GM18505 (cell line): ENCODE measurements at regions not wholly inside any gene's neighbourhood (a gene's known extent, or its start where the extent isn't known, plus 50 kb on each side); places are given as distances from the start of the nearest gene placed in this dataset.

ENCODE experiments used
- ATAC-seq: cut with Tn5 transposase; IDR thresholded peaks from one replicate; pipeline ENCODE4 v1.9.1; 2021; ENCODE audit not compliant: unreplicated experiment
- POLR2A ChIP-seq: IDR thresholded peaks from 4 replicates; pipeline ENCODE4 v1.6.1; 2011; ENCODE audit warnings: borderline replicate concordance; ENCODE audit not compliant: insufficient read depth, insufficient read length; ENCODE audit errors: extremely low read depth

DNA sequence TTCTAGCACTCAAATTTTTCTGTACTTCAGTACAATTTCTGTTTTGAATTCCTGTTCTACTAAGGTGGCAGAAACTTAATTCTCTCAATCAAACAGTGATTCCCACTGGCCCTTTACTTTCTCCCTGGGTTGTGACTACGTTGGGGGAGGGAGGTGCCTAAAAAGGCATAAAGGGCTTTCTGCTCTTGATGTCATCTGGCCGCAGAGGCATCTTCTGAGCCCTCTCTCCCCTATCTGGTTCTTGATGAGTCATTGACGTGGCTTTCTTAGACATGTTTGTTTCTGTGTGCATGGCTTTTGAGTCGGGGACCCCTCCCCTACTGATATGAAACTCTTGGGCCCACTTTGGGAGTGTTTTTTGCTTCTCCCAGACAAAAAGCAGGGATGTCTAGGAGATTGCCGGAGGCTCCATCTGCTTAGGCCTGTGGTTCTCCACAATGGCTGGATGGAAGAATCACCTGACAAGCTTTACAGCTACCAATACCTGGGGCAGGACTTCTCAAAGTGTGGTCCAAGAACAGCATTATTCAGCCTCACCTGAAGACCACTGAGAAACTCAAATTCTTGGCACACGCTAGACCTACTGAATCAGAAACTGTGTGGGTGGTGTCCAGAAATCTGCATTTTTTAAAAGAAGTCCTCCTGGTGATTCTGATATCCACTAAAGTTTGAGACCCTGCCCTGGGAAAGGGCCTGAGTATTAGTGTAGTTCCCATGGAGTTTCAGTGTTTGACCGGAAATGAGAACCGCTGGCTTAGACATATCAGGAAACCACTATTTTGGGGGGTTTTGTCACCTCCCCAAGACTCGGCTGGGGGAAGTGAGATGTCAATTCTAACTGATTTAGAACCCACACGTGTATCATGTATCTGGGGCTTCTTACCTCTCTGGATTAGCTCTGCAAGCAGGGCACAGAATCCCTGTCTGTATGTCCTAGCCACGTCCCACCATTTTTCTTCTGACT lies 395.7 kb upstream of the PDE3A start:
- ATAC-seq = no peak
- TF ChIP-seq POLR2A = no peak

DNA sequence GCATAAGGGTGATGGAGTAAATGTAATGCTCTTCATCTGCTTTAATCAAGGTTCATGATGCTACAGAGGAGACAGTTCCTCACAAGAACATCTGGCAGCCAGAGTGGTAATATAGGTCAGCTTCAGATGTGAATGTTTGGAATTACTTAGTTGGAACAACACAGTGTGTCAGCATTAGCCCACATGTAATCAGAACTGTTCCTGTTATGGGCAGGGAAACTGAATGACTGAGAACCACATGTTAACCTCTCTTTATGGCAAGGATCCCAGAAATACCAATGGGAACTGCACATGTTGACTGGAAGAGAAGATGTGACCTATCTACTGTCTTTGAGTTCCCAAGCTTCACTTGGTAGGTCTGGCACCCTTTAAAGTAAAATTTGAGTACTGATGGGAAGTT lies 390.1 kb upstream of the PDE3A start:
- ATAC-seq = no peak

DNA sequence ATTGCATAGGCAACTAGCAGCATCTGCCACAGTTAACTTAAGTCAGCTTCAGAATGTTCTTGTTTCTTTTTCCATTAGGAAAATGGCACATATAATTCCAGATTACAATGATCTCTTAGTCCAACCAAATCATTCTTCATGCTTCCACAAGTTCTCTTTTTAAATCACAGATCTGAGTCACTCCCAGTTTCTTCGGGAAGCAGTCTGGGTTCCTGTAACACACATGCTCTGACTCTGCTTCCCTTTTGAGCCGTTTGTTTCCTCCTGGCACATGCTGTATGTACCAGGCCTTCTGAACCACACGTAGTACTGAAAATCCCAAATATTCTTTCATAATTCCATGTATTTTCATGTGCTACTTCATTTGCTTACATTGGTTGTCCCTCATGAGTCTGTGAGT lies 388.8 kb upstream of the PDE3A start:
- no peak for TF ChIP-seq POLR2A
- no peak for ATAC-seq

More for the DNA sequence above, 390.1 kb upstream of the PDE3A start:
- TF ChIP-seq POLR2A = no peak

GRCh38 chr12:19981944-19982343 lies 386.4 kb upstream of the PDE3A start:
- TF ChIP-seq POLR2A = no peak
- ATAC-seq = no peak

GRCh38 chr12:19988001-19988400 lies 380.3 kb upstream of the PDE3A start:
- ATAC-seq = no peak
- no peak for TF ChIP-seq POLR2A

DNA sequence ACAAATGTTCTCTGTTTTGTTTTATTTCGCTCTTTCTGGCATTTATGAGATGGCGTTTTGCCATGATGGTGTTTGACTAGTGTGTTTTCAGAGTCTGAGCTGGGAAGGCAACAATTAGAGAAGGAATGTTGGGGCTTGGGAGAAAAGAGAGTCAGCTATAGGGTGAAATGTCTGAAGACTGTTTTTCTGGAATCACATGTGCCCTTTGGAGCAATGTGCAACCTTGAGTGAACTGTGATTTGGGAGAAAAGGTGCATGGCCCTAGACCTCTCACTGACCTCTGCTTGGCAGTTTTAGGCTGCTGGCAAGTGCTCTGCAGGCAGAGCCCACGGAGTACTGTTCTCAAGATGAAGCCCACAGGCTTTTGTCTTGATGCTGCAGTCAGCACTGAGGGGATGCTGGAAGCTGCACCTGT lies 379.9 kb upstream of the PDE3A start:
- ATAC-seq = no peak
- TF ChIP-seq POLR2A = no peak

DNA sequence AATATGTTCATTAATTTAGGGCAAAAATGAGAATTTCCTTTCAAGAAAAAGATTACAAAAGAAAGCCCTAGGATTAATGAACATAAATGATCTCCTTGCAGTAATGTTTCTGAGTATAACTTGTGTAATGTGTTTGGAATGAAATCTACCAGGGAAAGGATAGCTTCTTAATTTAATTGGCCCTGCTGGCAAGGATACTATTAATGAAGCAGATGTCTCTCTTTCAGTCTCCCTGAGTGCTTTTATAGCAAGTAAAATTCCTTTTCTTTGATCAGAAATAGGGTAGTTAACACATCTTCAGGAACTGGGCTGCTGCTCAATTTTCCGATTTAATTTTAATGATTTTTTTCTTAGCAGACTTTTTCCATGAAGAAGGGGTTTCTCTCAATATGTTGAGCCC lies 379.4 kb upstream of the PDE3A start:
- no peak for TF ChIP-seq POLR2A
- no peak for ATAC-seq

DNA sequence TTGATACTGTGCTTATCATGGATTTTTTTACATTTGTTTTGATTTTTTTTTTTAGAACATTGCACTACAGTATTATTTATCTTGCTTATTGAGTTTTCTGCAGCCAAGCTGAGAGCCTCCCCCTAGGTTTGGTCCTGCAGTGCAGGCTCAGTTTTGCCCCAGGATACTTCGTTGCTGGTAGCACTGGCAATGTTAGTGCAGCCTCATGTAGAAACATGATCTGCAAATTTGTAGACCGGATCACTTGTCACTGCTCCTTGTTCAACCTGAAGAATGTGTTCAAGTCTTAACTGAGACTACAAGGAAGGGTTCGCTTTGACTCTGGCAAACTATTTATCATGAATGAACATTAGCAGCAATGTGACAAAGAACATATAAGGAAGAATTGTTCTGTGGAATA lies 377.2 kb upstream of the PDE3A start:
- TF ChIP-seq POLR2A = no peak

DNA sequence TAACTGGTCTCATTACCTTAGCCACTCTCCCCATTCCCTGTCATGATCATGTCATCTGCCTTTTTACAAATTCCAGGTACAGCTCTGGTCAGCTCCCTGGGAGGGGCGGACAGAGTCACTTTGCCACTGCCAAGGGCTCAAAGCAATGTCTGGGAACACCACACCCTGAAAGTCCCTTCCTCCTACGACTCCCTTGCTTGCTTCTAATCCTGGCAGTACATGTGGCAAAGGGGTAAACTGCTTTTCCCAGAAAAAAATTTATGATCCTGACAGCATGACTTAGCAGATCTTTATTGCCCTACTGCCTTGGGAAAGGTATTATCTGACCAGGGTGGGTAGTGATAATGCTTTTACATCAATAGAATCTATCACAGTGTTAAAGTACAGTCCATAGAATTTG lies 376.0 kb upstream of the PDE3A start:
- no peak for ATAC-seq
- no peak for TF ChIP-seq POLR2A

More for the DNA sequence above, 377.2 kb upstream of the PDE3A start:
- ATAC-seq = no peak

DNA sequence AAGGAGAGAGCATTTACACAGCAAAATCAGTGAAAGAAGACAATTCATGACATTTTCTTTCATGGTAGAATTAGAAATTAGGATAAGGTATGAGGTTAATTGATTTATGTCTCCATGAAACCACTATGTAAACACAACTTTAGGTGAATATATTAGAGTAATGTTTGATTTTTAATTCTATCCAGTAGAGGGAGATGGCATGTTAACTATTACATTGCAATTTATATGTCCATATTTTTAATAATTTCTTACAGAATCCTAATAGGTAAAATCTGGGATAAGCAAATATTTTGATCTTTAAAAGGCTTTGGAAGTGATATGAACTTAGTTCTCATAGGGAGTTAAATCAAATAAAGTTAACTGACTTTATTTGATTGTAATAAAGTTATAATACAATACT lies 373.4 kb upstream of the PDE3A start:
- ATAC-seq = no peak
- TF ChIP-seq POLR2A = no peak

GRCh38 chr12:19997656-19998400 lies 370.5 kb upstream of the PDE3A start:
- TF ChIP-seq POLR2A = no peak
- ATAC-seq = no peak

GRCh38 chr12:19998411-19998810 lies 369.9 kb upstream of the PDE3A start:
- ATAC-seq = no peak
- TF ChIP-seq POLR2A = no peak

DNA sequence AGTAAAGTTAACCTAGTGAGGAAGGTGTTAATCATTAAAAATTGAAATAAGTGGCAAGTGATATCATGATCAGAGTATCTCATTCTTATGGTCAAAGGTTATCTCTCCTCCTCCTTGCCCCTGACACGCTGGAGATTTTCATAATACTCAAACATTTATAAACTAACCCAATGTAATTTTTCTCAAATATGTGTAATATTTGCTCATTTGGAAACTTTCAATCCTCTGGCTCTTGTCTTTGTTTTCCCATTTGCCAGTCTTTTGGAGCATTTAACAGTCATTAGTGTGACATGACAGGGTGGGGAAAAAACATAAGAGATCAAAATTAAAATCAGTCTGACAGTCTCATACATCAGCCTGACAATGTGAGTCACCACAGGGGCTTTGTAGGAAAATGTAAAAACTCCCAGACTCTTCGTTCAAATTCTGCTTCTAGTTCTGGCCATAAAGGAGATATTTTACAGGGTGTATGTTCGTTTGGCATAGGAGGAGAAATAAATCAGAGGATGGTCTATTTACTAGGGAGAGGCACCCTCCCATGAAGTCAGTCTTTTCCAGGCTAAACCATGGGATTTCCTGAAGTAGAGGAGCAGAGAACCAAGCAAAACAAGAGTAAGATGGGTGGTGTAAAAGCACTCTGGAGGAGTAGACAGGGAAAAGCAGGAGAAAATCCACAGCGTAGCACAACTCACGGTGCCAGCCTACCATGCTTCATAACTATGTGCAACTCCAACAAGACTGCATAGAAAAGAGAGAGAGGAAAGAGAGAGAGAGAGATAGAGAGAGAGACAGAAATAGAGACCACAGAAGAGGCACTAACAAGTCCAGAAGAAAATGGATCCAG lies 369.2 kb upstream of the PDE3A start:
- no peak for ATAC-seq
- TF ChIP-seq POLR2A = no peak
